HG03439 (cell line): ENCODE measurements at regions not wholly inside any gene's neighbourhood (a gene's known extent, or its start where the extent isn't known, plus 50 kb on each side); places are given as distances from the start of the nearest gene placed in this dataset.

Experiments used
- ATAC-seq: cut with Tn5 transposase; IDR thresholded peaks from one replicate; pipeline ENCODE4 v1.9.1; 2021; ENCODE audit warnings: mild to moderate bottlenecking, moderate library complexity; ENCODE audit not compliant: unreplicated experiment

- ATAC-seq: no peak
These were observed 141.5 kb upstream of the PDE10A start for GRCh38 chr6:165804331-165805066.

DNA sequence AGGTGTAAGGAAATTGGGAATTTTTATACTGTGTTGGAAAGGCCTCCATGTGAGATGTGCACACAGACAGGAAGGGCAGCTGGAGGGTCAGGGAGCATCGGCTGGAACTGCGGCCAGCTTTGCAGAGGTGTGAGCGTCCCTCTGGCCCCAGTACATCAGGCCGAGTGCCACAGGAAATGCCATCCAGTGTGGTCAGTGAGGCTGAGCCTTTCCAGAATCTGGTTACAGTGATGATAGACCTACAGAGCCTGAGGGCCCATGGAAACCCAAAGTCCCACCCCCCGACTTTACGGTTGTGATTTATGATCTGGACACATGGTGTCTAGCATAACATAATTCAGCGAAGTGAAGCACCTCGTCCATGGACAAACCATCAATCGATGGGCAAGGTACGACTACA lies 137.3 kb upstream of the PDE10A start:
- ATAC-seq: no peak

DNA sequence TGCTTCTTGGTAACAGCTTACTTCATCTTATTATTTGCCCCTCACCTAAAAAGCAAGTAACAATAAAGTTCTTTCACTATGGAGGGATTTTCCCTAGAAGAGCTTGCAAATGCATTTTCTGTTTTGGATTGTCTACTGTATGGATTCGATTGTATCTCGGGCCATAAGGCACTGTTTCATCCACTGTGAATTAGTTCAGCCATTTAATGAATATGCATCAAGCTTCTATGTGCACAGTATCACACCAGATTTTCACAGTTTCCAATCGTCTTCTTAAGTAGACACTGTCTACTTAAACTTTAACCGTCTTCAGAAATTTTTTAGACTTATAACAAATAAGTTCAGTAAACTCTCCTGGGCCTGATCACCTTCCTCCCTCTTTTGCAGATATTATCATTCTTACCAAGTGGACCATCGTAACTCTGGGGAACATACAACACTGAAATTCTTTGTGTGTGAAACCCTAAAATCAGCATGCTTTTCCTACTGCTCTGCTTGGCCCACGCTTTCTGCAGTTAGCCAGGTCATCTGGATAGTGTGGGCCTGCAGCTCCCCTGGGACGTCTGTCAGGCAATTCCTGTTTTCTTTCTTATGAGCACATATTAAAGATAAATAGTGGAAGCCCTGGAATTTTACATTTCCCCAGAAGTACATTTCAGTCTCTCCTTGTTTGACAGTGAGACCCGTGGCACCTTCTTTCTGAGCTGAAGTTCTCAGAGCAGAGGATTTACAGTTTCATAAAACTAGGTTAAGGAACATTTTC lies 136.5 kb upstream of the PDE10A start:
- no peak for ATAC-seq

DNA sequence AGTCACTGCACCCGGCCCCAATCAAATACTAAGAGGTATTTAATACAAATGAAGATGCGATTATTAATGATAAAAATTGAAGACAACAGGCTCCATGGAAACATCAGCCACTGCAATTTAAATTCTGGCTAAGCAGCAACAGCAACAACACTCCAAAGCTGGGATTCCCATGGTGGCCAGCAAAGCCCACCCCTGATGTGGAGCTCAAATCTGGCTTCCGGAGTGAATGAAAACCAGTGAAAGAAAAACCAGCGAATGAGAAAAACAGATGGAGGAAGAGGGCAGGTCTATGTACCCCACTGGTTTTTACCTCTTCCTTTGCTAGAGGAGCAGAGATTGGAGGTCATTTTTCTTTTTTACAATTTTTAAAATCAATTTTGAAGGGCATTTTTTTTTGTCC lies 135.9 kb upstream of the PDE10A start:
- ATAC-seq: no peak

- ATAC-seq: no peak
These were observed 131.1 kb upstream of the PDE10A start for GRCh38 chr6:165794179-165794601.

- no peak for ATAC-seq
These were observed 130.3 kb upstream of the PDE10A start for GRCh38 chr6:165793287-165793825.

GRCh38 chr6:165791876-165792437 lies 128.9 kb upstream of the PDE10A start:
- ATAC-seq: no peak

DNA sequence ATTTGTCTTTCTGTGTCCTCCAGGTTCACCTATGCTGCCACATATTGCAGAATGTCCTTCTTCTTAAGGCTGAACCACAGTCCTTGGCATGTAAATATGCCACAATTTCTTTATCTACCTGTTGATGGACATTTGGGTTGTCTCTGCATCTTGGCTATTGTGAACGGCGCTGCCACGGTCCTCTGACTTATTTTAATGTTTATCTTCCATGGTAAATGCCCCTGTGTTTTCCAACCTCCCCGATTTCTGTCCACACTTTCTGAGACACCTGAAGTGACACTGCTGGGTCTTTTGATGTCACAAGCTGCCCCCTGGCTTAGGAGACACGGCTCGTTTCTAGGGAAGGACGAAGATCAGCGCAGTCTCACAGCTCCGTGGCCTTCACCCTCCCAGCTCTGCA lies 128.3 kb upstream of the PDE10A start:
- ATAC-seq: no peak

GRCh38 chr6:165782812-165783211 lies 119.8 kb upstream of the PDE10A start:
- no peak for ATAC-seq

GRCh38 chr6:165782134-165782533 lies 119.1 kb upstream of the PDE10A start:
- ATAC-seq: no peak

- no peak for ATAC-seq
These were observed 114.6 kb upstream of the PDE10A start for GRCh38 chr6:165777680-165778079.

- ATAC-seq: no peak
These were observed 113.7 kb upstream of the PDE10A start for GRCh38 chr6:165776691-165777090.

DNA sequence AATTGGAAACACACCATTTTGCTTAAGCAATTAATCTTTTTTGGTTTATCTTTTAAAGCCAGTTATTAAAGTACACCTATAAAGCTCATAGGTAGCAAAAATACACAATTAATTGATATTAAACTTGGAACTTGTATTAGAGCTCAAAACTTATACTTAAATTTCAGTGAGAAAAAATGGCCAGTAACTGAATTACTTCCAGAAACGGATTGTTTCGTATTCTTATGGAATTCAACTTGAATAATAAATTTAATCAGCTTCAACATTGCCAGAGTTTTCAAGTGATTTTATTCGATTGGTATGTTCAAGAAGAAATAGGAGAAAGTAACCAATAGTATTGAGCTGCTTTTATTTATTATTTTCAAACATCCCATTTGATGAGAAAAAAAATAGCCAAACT lies 112.7 kb upstream of the PDE10A start:
- ATAC-seq: no peak

DNA sequence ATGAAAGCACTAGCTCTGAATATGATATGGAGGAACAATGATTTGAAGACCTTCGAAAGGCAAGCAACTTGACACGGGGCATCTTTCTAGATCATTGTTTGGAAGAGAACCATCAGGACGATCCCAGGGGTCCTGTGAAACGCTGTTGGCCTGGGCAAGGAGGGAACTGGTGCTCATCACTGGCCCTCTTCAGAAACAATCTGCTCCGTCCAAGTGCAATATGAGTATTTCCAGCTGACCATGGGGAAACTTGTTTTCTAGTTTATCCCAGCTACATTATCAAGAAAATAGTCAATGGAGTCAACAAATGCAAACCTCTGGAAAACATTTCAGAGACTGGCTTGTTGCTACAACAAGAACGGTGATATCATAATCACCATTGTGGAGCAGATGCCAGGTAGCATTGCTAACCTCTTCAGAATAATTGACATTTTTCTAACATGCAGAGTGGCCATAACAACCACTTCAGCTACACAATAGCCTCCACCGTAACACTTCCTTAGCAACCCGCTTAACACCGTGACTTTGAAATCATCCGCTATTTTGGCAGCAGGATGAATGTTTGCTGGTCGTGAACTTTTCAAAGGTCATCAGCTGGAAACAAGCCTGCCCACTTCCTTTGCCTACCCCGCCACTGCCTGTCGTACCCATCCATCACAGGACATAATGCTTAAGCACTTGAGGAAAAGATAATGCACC lies 112.0 kb upstream of the PDE10A start:
- ATAC-seq: no peak

DNA sequence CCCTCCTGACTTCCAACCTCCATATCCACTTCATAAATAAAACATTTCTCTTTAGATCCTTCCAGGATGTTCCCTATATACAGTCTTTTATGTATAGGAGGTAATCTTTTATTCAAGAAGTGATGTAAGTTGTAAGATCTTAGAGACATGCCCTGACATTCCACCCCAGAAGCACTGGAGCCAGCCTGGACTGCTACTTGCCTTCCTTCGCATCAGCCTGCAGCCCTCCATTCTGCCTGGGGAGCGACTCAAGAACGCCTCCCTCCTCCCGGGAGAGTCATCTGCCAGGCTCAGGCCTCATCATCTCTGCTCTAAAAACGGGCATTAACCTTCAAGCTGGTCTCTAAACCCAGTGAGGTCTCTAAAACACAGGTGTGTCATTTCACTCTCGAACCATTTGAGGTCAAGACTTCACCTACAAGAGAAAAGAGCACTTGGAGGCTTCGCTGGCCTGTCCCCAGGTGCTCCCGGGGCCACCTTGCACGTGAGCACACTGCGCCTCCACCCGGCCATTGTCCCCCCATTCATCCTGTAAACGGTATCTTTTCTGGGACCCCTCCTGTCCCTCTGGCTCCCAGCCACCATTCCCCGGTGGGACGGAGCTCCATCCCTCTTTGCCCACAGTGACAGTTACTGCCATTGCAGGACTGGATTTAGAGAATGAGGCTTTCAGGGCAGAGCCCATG lies 107.5 kb upstream of the PDE10A start:
- ATAC-seq: no peak

DNA sequence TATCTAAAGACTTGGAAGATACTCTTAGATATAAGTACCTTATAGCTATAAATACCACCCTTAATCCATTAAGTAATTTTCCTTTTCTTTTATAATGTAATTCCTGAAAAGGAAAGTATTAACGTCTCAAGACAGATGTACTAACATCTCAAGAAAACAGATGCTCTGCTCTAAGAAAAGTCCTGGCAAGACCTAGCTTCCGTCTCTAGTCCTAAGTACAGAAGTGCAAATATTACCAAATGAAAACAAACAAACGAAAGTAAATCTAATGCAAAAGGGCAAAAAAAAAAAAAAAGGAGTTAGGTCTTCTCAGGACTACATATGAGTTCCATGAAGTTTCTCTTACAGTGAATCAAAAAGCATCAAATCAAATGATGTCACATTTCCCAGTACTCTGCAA lies 106.8 kb upstream of the PDE10A start:
- ATAC-seq: no peak

GRCh38 chr6:165769401-165769800 lies 106.4 kb upstream of the PDE10A start:
- no peak for ATAC-seq

DNA sequence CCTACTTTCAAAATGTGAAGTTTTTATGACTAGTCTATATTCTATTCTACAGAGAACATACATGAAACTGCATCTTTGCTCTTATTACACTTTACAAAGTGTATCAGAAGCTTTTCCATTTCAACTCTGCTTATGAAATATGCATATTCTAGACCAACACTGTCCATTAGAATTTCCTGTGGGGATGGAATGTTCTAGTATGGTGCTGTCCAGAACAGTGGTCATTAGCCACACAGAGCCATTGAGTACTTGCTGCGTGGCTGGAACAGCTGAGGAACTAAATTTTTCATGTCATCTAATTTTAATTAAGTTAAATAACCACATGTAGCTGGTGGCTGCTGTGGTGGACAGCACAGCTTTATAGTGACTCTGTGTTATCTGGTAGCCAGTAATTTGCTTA lies 105.9 kb upstream of the PDE10A start:
- ATAC-seq: no peak

DNA sequence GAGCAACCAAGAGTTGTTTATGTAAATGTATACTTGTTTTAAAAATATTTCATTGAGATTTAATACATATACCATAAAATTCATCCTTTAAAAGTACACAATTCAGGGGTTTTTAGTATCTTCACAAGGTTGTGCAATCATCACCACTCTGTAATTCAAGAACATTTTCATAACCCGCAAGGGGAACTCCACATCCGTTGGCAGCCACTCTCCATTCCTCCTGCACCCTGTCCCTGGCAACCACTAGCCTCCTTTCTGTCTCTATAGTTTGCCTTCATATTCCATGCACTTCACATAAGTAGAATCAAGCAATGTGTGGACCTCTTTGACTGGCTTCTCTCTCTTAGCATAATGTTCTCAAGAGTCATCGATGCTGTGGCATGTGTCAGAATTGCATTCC lies 104.2 kb upstream of the PDE10A start:
- ATAC-seq: no peak

DNA sequence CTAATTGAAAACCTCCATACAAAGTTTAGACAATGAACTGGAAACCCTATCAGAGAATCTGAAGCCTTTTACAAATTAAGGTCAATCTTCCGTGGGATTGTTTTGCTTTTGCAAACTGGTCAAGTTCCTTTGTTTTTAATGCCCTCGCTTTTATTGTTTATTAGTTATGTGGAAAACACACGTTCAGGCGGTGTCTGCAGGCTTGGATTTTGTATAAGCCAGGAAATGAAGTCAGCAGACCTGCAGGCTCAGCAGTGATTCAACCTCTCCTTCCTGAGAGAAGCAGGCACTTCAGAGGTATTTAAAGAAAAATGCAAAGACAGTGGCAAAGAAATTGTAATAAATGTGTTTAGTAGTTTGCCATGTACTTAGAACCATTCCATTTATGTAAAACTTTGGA lies 103.4 kb upstream of the PDE10A start:
- no peak for ATAC-seq

DNA sequence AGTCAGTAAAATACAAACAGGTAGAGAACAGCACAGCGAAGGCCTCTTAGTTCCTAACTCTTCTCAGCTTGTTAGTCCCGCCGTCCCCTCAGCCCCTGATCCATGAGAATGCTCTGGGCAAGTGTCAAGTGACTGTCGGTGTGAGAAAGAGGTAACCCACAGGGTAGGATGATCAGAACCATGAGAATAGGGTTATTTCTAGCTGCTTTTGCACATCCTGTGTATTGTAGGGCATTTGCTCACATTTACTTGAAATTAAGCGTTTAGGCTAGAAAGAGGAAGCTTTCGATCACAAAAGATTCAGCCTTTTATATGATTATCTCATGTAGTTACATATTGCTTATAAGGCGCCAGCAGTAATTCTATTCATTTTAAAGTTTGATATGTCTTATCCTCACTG lies 103.0 kb upstream of the PDE10A start:
- no peak for ATAC-seq
